Endometrial microvascular endothelial cells (primary cell): ENCODE measurements at regions not wholly inside any gene's neighbourhood (a gene's known extent, or its start where the extent isn't known, plus 50 kb on each side); places are given as distances from the start of the nearest gene placed in this dataset.
"Not testable (repeated sequence)": the region's sequence is repeated elsewhere in the genome, so short reads cannot be mapped to it uniquely, and the experiment has no call there.

Experiments used
- in situ Hi-C: cut with HindIII; loops from 2 replicates; pipeline ENCODE4 v1.10.0; 2017; ENCODE audit warnings: low sequenced_read_pairs, low pct_unique_long_range_greater_than_20kb; ENCODE audit errors: inconsistent ontology term

DNA sequence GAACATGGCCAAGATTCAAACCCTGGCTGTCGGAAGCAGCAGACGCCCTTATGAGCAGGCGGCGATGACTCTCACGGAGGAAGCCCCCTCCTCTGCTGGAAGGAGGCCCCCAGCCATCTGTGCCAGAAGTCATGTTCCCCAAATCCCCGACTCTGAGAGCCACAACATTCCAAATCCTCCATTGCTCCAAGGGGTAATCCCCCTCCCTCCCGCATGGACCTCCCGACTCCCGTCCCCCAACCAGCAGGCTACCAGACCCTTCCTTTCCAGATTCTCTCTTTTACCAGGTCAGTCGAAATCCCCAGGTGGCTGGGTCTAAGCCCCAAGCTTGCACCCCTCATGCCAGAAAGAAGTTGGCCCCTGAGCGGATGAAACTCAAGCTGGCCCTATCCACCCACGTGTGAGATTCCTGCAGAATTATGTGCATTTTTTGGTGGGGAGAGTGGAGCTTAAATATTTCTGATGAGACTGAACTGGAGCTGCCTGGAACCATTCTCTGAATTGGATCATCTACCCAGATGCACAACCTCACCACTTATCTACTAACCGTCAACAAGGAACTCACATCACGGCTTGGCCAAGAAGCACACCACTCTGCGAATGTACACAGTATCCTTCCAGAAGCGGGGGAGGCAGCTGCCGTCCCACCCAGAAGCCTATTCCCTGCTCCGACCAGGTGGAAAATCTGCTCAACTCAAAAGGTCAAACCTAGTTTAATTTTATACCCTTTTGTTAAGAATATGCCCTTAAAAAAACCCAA, 283.5 kb downstream of the C16orf95 start:
- in situ Hi-C loops = no loop called here

DNA sequence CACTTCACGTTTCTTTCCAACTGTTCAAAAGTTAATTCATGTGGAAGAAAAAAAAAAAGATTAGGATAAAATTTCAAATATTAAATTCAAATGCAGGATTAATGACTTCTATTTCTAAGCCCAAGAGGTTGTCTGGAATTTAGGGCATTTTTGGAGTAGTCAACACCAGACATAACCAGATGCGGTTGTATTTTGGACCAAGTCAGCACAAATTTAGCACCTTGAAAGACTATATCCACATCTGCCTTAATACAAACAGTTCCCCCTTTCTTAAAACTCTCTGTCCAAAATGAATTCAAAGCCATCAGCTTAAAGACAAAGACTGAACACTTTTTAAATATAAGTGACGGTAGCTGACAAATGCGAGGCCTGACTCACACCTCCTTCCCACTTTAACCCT, 282.9 kb downstream of the C16orf95 start:
- in situ Hi-C loops = no loop called here

GRCh38 chr16:87035053-87035452, 282.1 kb downstream of the C16orf95 start:
- in situ Hi-C loops = no loop called here

GRCh38 chr16:87037012-87037411, 280.2 kb downstream of the C16orf95 start:
- in situ Hi-C loops = no loop called here

DNA sequence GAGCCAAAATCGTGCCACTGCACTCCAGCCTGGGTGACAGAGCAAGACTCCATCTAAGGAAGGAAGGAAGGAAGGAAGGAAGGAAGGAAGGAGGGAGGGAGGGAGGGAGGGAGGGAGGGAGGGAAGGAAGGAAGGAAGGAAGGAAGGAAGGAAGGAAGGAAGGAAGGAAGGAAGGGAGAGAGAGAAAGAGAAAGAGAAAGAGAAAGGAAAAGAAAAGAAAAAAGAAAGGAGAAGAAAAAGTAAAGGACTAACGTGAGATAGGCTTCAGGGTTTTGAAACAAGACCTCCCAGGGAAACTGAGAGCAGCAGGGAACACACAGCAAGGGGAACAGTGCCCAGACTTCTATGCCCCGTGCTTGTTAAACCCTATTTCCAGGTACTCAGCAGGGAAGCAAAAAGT, 278.7 kb downstream of the C16orf95 start:
- in situ Hi-C loops = not testable (repeated sequence)

DNA sequence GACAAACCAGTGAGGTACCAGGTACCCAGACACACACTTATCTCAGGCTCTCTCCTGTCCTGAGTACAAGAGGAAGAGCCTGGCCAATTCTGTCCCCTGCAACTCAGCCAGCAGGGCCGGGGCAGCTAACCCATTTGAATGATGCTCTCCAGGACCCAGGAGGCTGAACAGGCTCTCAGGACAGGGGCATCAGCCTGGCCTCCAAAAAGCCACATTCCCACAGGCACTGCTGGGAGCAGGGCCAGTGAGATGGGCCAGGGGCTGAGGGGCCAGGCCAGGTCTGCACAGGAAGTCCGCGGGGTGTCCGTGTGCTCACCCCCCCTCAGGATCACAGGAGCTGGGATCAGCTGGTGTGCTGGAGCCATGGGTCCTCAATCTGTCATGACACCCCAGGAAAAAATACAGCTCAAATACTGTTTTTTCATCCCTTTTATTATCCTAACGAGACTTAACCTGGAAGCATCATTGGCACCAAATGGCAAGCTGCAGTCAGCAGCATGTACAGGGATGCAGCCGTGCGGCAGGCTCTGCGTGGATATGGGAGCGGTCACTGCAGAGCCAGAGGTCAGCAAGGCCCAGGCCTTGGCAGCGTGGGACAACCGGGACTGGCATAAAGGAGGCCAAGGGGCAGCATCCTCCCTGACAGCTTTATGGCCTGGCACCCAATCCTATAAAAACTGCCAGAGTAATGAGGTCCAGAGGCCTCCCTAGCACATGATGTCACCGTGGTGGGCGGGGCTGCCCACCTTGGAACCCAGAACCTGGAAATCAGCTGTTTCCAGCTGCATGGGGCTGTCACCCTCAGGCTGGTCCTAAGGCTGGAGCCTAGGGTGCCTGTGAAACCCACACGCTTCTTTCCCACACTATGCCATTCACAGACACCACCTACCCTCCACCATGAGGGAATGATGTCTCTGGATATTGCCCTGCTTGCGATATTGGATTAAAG, 276.7 kb downstream of the C16orf95 start:
- in situ Hi-C loops = no loop called here

DNA sequence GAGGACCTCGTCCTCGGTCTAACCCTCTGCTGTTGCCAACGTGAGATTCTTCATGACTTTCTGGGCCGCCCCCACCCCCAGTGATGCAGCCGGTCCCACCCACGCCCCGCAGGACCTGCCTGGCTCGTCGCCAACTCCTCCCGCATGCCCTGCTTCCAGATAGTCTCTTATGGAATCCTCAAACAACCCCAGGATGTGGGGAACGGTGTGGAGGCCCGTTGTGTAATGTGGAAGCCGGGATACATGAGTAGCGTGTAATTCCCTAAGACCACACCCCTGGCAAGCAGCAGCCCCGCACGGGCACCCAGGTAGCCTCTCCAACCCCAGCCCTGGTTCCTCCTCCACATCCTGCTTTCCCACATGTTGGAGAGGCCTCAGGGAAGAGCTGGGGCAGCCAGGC, 275.9 kb downstream of the C16orf95 start:
- in situ Hi-C loops = no loop called here

- in situ Hi-C loops = no loop called here
Measured at GRCh38 chr16:87042551-87043230, 274.5 kb downstream of the C16orf95 start.

DNA sequence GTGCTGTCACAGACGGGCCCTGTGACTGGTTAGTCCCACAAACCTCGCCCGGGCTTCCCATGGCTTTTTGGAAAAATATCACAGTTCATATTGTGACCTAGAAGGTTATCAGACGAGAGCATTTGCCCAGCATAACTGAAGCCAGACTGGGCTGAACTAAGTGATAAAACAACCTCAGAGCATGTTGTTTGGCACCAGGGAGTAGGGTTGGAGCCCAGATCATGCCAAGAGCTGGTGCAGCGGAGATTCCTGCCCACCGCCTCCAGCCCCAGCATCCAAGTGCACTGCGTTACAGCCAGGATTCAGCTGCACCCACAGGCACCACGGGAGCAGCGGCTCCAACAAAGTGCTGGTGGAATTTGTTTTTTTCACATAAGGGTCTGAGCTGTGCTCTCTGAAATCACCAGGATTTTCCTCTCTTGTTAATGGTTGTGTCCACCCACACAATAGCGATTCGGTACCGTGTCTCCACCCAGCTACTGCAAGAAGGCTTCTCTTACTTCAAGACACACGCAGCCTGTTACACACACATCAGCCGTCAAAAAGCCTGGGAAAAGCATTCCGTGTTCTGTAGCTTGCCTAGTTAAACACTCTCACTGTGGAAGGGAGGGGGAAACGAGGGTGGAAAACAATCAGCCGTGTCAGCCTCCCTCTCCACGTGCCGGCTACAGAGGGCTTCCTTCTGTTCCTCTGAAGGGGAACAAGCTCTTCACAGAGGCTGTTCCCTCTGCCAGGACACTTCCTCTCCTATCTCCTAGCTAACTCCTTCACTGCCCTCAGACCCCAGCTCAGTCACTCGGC, 273.8 kb downstream of the C16orf95 start:
- in situ Hi-C loops = no loop called here

GRCh38 chr16:87044032-87044382, 273.2 kb downstream of the C16orf95 start:
- in situ Hi-C loops = no loop called here

DNA sequence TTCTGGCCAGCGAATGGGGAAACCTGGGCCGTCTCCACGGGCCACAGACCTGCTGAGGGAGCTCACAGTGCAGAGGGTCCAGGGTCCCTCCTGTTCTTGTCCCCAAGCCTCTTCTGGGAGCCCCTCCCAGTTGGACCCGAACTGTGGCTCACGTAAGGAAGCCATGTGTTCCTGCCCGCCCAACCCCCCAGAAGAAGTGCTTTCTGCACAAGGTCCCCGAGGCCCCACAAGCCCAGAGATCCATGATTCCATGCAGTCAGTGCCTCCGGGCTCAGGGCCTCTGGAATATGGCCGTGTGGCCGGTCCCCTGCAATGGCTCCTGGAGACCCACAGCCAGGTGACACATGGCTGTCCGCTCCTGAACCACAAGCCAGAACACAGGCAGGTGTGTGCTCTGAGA, 272.4 kb downstream of the C16orf95 start:
- in situ Hi-C loops = no loop called here

DNA sequence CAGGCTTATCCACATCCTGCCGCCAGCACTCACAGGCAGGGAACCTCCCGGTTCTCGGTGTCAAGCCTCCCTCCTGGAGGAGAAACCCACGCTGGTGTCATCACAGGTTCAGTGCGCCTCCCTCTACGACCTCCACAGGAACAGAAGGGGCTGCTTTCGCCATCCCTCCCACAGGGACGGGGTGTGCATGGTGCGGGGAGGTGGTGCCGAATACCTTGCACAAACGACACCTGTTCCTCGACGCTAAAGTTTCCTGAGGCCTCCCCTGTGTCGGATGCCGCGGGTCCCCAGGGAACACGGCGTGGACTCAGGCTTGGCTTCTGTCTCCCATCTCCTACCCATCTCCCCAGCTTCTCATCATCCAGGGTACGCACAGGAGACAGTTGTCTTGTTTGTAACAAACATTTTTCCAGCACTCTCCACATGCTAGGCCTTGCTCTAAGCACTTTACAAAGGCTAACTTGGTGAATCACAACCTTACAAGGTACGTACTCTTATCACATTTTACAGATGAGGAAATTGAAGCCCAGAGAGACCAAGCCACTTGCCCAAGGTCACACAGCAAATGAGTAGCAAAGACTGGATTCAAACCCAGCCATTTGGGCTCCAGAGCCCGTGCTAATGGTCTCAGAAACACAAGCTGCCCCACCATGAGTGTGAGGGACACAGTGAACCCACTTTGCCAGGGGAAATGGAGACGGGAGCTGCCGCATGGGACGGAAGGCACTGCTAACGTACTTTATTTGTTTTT, 271.6 kb downstream of the C16orf95 start:
- in situ Hi-C loops = no loop called here

GRCh38 chr16:87046235-87046634, 271.0 kb downstream of the C16orf95 start:
- in situ Hi-C loops = no loop called here

DNA sequence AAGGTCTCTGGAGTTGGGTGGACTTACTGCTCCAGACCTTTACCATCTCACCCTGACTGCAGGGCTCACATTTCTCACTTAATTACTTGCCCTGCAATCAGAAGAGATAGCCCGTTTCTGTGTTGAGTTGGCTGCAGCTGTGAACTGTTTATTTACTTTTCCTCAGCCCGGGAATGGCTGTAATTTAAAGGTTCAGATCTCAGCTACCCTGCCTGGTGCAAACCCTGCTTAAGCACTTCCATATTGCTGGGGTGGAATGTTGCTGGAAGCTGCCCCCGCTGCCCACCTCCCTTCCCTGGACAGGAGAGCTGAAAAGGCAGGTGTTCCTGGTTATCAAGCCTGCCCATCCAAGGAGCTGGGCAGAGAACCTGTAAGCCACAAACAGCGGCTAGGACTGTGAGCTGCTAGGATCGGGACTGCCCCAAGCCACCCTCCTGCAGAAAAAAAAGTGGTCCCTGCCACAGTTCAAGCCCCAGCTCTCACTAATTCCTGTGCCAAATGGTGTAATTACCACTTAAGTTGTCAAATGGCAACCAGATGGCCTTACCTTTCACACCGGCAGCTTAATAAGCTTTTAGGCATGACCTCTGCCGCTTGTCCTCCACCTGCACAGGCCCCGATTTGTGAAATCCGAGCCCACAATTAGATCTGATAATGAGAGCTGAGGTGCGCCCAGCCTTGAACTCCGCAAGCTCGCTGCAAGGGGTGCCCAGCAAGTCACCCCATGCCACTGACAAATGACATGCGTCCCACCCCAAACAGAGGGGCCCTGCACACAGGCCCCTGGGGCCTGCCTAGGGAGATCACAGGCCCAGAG, 269.8 kb downstream of the C16orf95 start:
- in situ Hi-C loops = no loop called here

GRCh38 chr16:87048038-87048729, 269.0 kb downstream of the C16orf95 start:
- in situ Hi-C loops = no loop called here

- in situ Hi-C loops = no loop called here
Measured at GRCh38 chr16:87048730-87049115, 268.5 kb downstream of the C16orf95 start.

- in situ Hi-C loops = not testable (repeated sequence)
Measured at GRCh38 chr16:87049216-87049615, 268.0 kb downstream of the C16orf95 start.
